Activated T-cell treated with anti-CD3 and anti-CD28 coated beads, Interleukin-2, amount 50 U/mL, for 72 hours (primary cell): ENCODE measurements at regions not wholly inside any gene's neighbourhood (a gene's known extent, or its start where the extent isn't known, plus 50 kb on each side); places are given as distances from the start of the nearest gene placed in this dataset.

Experiments used
- ATAC-seq, 2 donors: fragments of 150-1000 bp; cut with Tn5 transposase; replicated peaks in 1 of 2; 2 replicates each; pipeline ENCODE4 v1.10.0; 2021; ENCODE audit warnings: moderate library complexity in 2 of 2, mild to moderate bottlenecking in 1 of 2
- DNase-seq, 2 donors: peaks; one replicate each; pipeline ENCODE4 v3.0.0; 2021 to 2022; ENCODE audit warnings: mixed read lengths in 1 of 2
- H3K27ac Mint-ChIP-seq: one replicate; pipeline ENCODE4 v1.8.0; 2022; ENCODE audit warnings: mild to moderate bottlenecking, moderate library complexity, mixed read lengths
- H3K27me3 Mint-ChIP-seq: one replicate; pipeline ENCODE4 v1.8.0; 2022; ENCODE audit warnings: low read depth, mixed read lengths
- H3K36me3 Mint-ChIP-seq, 2 donors: one replicate each; pipeline ENCODE4 v1.8.0; 2022; ENCODE audit warnings: mixed read lengths in 2 of 2, mild to moderate bottlenecking in 1 of 2; ENCODE audit not compliant: insufficient read depth in 2 of 2
- H3K4me1 Mint-ChIP-seq: one replicate; pipeline ENCODE4 v1.8.0; 2022; ENCODE audit warnings: low read depth, mixed read lengths
- H3K4me3 Mint-ChIP-seq, 2 donors: one replicate each; pipeline ENCODE4 v1.8.0; 2022; ENCODE audit warnings: mild to moderate bottlenecking in 2 of 2, mixed read lengths in 2 of 2, moderate library complexity in 2 of 2
- H3K9me3 Mint-ChIP-seq, 2 donors: one replicate each; pipeline ENCODE4 v1.8.0; 2022; ENCODE audit warnings: mixed read lengths in 2 of 2

DNA sequence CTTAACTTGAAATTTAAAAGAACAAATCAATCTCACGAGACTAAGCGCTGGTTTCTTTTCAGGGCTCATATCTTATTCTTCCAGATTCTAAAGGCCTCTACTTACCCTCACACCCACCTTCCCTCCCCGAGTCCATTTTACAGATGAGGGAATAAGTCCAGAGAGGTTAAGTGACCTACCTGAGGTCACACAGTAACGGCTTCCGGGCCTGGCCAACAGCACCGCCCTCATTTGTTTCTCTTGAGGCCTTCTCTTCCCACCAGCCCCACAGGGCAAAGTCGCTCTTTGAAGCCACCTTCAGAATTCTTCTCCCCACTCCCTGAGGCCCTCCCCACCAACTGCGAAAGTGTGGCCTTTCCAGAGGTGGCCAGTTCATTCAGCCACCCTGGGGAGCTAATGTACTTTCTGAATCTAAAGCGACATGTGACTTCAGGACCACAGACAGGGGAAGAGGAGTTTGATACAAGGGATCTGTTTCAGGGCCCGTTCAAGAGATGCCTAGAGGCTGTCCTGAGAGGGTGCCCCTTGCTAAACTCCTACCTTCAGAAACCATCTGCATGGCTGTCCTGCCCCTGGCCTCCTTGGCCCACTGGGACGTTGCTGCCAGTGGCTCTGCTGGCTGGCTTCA lies 275.3 kb downstream of the HAUS1 start:
- DNase-seq: no peak
- no peaks in the 10 kb centered on the region for H3K36me3 Mint-ChIP-seq
- H3K27me3 Mint-ChIP-seq: no peaks in the 10 kb centered on the region
- H3K27ac Mint-ChIP-seq: no peak overlapping the region
- ATAC-seq: no peak
- H3K4me1 Mint-ChIP-seq: no peaks in the 10 kb centered on the region
- H3K4me3 Mint-ChIP-seq: no peak overlapping the region
- no peaks in the 10 kb centered on the region for H3K9me3 Mint-ChIP-seq

DNA sequence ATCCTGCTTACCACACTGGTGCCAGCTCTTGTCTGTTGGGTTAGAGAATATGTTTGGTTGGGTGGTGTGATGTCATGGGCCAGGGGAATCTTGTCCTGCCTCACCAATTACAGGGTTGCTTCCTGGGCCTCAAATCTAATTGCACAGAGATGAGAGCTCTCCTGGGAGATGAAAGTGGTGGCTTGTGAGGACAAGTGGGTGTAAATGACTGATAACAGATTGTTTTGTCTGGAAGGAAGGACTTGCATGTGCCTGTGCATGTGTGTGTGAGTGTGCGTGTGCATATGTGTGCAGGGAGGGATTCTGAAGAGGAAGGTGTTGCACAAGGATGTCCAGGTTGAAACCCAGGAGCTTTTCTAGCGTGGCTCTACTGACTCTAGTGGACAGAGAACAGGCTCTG lies 271.9 kb downstream of the LOXHD1 start:
- H3K9me3 Mint-ChIP-seq: no peaks in the 10 kb centered on the region
- no peak overlapping the region for H3K27ac Mint-ChIP-seq
- no peaks in the 10 kb centered on the region for H3K4me1 Mint-ChIP-seq

DNA sequence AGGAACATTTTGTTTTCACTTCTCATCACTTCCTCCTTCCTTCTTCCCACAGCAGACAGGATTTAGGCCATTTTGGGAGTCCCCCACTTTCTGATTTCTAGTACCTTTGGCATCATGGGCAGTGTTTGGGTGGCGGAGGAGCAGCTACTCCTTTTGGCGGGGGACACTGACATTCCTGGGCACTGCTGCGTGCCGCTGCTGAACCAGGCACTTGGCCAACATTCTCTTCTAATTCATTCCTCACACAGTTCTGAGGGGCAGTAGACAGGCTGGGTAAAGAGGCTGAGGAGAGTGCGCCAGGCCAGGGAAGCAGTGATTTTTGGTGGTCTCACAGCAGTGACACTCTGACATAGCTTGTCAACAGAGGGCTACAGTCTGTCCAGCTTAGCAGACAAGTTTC lies 270.2 kb downstream of the LOXHD1 start:
- Mint-ChIP-seq H3K4me3 (no peak overlapping the region), H3K4me1 (no peaks in the 10 kb centered on the region), H3K9me3 (no peaks in the 10 kb centered on the region), H3K27ac (no peak overlapping the region), H3K27me3 (no peaks in the 10 kb centered on the region), H3K36me3 (no peaks in the 10 kb centered on the region)
- ATAC-seq: no peak
- no peak for DNase-seq

More for the DNA sequence above, 271.9 kb downstream of the LOXHD1 start:
- Mint-ChIP-seq H3K27me3 (no peaks in the 10 kb centered on the region), H3K4me3 (no peak overlapping the region), H3K36me3 (no peaks in the 10 kb centered on the region)
- no peak for DNase-seq
- no peak for ATAC-seq

DNA sequence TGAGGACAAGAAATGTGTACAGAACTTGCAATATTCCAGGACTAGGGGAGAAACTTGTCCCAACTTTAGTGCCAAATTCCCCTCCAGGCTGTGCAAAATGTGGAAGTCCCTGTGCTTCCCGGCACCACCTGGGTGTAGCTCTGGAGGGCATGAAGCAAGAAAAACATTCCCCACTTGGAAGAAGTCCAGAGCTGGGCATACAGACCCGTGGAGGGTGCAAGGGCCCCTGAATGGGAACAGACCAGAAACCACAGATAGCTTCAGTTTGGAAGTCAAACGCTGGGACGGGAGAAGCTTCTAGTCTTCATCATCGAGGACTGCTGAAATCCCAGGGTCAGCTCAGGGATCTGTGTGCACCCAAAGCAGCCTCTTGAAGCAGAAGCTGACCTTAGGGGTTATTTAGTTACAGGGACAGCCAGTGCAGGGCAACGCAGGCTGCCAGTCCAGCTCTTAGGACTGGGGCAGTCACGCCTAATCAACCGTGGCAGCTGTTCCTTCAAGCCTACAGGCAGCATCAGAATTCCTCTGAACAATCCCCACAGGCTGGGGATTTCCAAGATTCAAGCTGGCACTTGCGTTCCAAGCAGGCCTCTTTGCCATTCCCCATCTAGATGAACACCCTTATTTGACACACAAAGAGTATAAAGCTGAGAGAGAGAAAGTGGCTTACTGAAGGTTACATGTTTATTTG lies 269.4 kb downstream of the LOXHD1 start:
- no peaks in the 10 kb centered on the region for H3K27me3 Mint-ChIP-seq
- no peaks in the 10 kb centered on the region for H3K4me1 Mint-ChIP-seq
- no peak overlapping the region for H3K4me3 Mint-ChIP-seq

DNA sequence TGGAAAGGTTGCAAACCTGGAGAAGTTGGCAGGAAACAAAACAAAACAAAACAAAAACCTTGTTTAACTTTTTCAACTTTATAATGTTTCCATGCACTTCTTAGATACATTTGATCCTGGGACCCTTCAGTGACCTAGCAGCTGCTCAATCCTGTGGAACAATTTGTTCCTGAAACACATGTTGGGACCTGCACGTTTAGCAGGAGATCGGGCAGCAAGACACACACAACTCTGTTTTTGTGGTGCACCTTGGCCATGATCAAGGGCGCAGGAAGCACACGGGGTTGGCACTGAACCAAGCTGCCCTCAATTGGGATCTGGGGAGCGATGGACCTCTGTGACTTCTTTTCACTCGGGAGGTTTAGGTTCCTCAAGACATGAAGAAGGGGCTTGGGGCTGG lies 268.7 kb downstream of the LOXHD1 start:
- no peaks in the 10 kb centered on the region for H3K27me3 Mint-ChIP-seq
- no peaks in the 10 kb centered on the region for H3K36me3 Mint-ChIP-seq
- no peak for ATAC-seq
- H3K4me1 Mint-ChIP-seq: no peaks in the 10 kb centered on the region
- H3K27ac Mint-ChIP-seq: no peak overlapping the region
- no peak overlapping the region for H3K4me3 Mint-ChIP-seq
- DNase-seq: no peak
- H3K9me3 Mint-ChIP-seq: no peaks in the 10 kb centered on the region

More for the DNA sequence above, 269.4 kb downstream of the LOXHD1 start:
- Mint-ChIP-seq H3K9me3 (no peaks in the 10 kb centered on the region), H3K36me3 (no peaks in the 10 kb centered on the region), H3K27ac (no peak overlapping the region)
- DNase-seq (no peak), ATAC-seq (no peak)

DNA sequence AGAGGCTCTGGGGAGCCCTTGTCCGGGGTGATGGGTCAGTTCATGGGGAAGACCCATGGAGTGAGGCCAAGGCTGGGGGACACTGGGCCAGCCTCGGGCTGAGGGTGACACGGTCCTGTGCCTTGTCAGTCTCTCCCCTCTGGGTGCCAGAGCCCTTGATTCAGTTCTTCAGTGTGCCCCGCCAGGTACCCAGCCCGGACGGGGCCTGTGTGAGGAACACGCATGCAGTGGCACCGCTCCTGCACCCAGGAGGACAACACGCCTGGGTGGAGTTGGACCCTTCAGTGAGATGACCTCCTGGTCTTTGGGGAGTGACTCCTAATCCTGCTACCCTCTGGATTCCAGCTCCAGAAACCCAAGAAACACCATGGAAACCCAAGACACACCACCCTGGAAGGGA lies 264.4 kb downstream of the LOXHD1 start:
- no peaks in the 10 kb centered on the region for H3K9me3 Mint-ChIP-seq
- DNase-seq (no peak), ATAC-seq (no peak)
- no peak overlapping the region for H3K4me3 Mint-ChIP-seq
- no peaks in the 10 kb centered on the region for H3K36me3 Mint-ChIP-seq
- H3K27me3 Mint-ChIP-seq: no peaks in the 10 kb centered on the region
- no peaks in the 10 kb centered on the region for H3K4me1 Mint-ChIP-seq
- H3K27ac Mint-ChIP-seq: no peak overlapping the region

DNA sequence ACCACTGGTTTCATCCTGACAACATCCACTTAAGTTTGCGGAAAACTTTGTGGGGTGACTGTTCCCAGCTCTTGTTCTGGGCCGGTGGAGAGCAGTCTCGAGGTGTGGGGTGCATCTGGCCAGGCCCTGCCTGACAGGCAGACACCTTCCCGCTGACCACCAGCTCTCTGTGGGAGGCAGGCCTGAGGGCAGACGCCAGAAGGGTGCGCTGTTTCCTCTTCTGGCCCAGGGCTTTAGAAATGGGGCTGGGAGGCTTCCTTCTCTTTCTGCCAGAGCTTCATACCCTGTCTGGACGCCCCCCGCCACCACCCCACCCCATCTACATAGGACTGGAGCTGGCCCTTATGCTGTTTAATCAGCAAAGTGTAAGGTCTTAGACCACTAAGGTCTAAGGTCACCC lies 263.8 kb downstream of the LOXHD1 start:
- no peak overlapping the region for H3K27ac Mint-ChIP-seq
- ATAC-seq: no peak

DNA sequence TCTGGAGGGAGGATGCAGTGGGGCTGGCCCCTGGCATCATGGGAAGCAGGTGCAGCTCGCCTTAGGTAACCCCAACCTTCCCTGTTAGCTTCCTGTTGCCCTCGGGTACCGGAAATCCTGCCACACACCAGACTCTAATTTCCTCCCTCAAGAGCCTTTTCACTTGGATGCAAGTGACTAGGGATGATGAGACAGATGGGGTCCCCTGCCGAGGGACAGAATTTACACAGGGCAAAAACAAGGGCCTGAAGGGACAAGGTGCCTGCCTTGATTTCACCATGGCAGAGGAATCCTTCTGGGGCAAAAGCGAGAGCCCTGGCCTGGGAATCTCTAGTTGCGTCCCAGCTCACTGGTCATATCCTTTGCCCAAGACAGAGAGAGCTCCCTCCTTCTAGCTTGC lies 263.1 kb downstream of the LOXHD1 start:
- DNase-seq (no peak), ATAC-seq (no peak)
- Mint-ChIP-seq H3K27ac (no peak overlapping the region), H3K4me3 (no peak overlapping the region), H3K36me3 (no peaks in the 10 kb centered on the region), H3K27me3 (no peaks in the 10 kb centered on the region), H3K4me1 (no peaks in the 10 kb centered on the region), H3K9me3 (no peaks in the 10 kb centered on the region)

More for the DNA sequence above, 263.8 kb downstream of the LOXHD1 start:
- H3K27me3 Mint-ChIP-seq: no peaks in the 10 kb centered on the region
- H3K4me1 Mint-ChIP-seq: no peaks in the 10 kb centered on the region
- H3K4me3 Mint-ChIP-seq: no peak overlapping the region
- no peaks in the 10 kb centered on the region for H3K9me3 Mint-ChIP-seq
- no peaks in the 10 kb centered on the region for H3K36me3 Mint-ChIP-seq
- DNase-seq: no peak

DNA sequence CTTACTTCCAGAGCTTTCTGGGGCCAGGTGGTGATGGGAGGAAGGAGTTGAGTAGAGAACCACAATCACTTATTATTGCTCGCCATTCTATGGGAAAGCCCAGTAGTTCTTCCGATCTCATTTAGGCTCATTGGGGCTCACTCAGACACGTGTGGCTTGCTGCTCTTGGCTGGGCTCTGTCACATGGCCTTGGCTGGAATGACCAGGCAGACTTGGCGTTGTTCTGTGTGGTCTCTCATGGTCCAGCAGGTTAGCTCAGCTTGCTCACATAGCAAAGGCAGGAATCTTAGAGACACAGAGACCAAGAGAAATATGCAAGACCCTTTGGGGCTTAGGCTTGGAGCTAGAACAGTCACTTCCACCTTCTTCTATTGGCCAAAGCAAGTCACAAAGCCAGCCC lies 261.2 kb downstream of the LOXHD1 start:
- no peaks in the 10 kb centered on the region for H3K4me1 Mint-ChIP-seq
- ATAC-seq (no peak), DNase-seq (no peak)
- no peaks in the 10 kb centered on the region for H3K9me3 Mint-ChIP-seq
- no peaks in the 10 kb centered on the region for H3K36me3 Mint-ChIP-seq
- H3K27ac Mint-ChIP-seq: no peak overlapping the region
- no peak overlapping the region for H3K4me3 Mint-ChIP-seq
- no peaks in the 10 kb centered on the region for H3K27me3 Mint-ChIP-seq

DNA sequence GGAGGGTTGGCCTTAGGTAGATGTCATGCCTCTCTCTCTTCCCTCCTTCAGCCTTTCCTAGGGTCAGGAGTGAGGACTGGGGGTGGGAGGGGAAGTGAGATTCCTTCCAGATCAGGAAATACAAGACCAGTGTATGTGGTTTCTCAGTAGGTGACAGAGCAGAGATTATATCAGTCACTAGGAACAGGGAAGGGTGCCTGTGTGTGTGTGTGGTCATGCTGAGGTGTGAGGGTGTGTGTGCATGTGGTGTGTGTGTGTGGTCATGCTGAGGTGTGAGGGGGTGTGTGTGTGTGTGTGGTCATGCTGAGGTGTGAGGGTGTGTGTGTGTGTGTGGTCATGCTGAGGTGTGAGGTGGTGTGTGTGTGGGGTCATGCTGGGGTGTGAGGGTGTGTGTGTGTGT lies 259.8 kb downstream of the LOXHD1 start:
- Mint-ChIP-seq H3K9me3 (no peaks in the 10 kb centered on the region), H3K27ac (no peak overlapping the region), H3K36me3 (no peaks in the 10 kb centered on the region), H3K4me1 (no peaks in the 10 kb centered on the region), H3K27me3 (no peaks in the 10 kb centered on the region), H3K4me3 (no peak overlapping the region)
- DNase-seq: no peak
- ATAC-seq: no peak

DNA sequence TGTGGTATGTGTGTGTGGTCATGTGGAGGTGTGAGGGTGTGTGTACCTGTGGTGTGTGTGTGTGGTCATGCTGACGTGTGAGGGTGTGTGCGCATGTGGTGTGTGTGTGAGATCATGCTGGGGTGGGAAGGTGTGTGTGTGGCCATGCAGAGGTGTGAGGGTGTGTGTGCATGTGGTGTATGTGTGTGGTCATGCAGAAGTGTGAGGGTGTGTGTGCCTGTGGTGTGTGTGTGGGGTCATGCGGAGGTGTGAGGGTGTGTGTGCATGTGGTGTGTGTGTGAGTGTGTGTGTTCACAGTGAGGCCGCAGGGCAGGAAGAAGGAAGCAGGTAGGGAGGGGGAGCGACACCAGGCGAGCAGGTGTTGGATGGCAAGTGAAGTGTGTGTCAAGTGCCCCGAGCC lies 259.0 kb downstream of the LOXHD1 start:
- ATAC-seq: no peak
- Mint-ChIP-seq H3K27ac (no peak overlapping the region), H3K4me3 (no peak overlapping the region)

DNA sequence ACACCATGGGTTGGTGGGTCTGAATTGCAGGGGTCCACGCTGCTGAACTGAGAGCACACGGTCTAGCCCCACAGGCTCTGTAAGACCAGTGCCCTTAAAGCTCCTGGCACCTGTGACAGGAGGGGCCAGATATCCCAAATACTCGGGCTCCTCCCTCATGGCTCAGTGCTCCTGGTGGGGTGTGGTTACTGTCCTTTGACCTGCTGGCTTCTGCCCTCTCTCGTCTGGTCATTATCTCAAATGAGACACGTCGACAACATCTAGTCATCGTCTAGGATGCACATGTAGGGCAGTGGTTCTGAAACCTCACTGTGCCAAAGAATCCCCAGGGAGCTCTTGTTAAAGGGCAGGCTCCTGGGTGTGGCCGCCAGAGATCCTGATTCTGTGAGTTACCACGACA lies 258.4 kb downstream of the LOXHD1 start:
- Mint-ChIP-seq H3K4me1 (no peaks in the 10 kb centered on the region), H3K9me3 (no peaks in the 10 kb centered on the region), H3K27me3 (no peaks in the 10 kb centered on the region), H3K27ac (no peak overlapping the region), H3K36me3 (no peaks in the 10 kb centered on the region), H3K4me3 (no peak overlapping the region)
- ATAC-seq (no peak), DNase-seq (no peak)

More for the DNA sequence above, 259.0 kb downstream of the LOXHD1 start:
- no peaks in the 10 kb centered on the region for H3K36me3 Mint-ChIP-seq
- H3K27me3 Mint-ChIP-seq: no peaks in the 10 kb centered on the region
- no peaks in the 10 kb centered on the region for H3K9me3 Mint-ChIP-seq
- H3K4me1 Mint-ChIP-seq: no peaks in the 10 kb centered on the region
- DNase-seq: no peak

DNA sequence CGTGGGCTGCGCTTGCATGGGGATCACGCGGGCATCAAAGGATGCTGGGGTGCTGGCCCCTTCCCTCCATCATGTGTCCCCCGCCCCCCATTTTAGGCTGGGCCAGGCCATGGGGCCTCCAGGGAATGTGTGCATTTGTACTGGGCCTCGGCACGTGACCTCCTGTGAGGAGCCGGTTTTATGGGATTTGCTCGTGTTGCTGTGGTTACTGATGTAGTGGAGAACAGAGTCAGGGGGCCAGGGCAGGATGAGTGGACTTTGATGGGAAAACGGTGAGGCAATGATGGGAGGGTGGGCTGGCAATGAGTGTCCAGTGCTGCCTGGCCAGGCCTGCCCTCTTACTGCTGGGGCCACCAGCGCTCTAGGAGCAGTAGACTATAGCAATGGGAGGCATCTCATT lies 257.7 kb downstream of the LOXHD1 start:
- no peak for DNase-seq
- Mint-ChIP-seq H3K27me3 (no peaks in the 10 kb centered on the region), H3K4me3 (no peak overlapping the region), H3K4me1 (no peaks in the 10 kb centered on the region), H3K27ac (no peak overlapping the region), H3K36me3 (no peaks in the 10 kb centered on the region), H3K9me3 (no peaks in the 10 kb centered on the region)
- no peak for ATAC-seq

DNA sequence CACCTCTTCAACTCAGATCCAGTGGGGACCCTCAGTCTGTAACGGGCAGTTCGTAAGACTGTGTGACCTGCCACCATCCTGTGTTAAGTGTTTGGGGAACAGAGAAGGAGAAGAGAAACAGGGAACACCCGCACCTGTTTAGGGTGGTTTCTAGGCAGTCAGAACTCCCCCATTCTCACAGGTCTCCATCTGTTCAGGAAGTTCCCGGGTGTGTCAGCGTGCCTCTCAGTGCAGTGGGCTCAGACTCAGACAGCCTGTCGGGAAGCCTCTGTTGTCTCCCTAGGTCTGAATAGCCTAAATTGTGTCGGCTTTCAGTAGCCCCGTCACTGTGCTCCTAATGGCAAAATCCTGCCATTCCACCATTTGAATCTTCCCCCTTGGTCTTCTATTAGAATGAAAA lies 256.6 kb downstream of the LOXHD1 start:
- Mint-ChIP-seq H3K36me3 (no peaks in the 10 kb centered on the region), H3K27ac (no peak overlapping the region), H3K9me3 (no peaks in the 10 kb centered on the region), H3K27me3 (no peaks in the 10 kb centered on the region), H3K4me3 (no peak overlapping the region), H3K4me1 (no peaks in the 10 kb centered on the region)
- ATAC-seq: no peak
- no peak for DNase-seq
